SJSA1 (cell line): ENCODE measurements at regions not wholly inside any gene's neighbourhood (a gene's known extent, or its start where the extent isn't known, plus 50 kb on each side); places are given as distances from the start of the nearest gene placed in this dataset.
"Not testable (repeated sequence)": the region's sequence is repeated elsewhere in the genome, so short reads cannot be mapped to it uniquely, and the experiment has no call there.

Source experiments
- DNase-seq, 2 experiments: peaks; one replicate each; pipeline ENCODE4 v3.0.0-alpha.2; 2015 to 2020; ENCODE audit warnings: low spot score in 2 of 2, low read depth in 1 of 2
- H3K27ac ChIP-seq: fragments of 250-450 bp; sonication (Bioruptor Pico); 2 replicates; pipeline ENCODE4 v1.5.1; 2020; ENCODE audit warnings: mild to moderate bottlenecking, moderate library complexity
- H3K27me3 ChIP-seq: fragments of 250-450 bp; sonication (Bioruptor Pico); replicated peaks from 2 replicates; pipeline ENCODE4 v1.5.1; 2020; ENCODE audit warnings: mild to moderate bottlenecking, moderate library complexity
- H3K36me3 ChIP-seq: fragments of 250-450 bp; sonication (Bioruptor Pico); 2 replicates; pipeline ENCODE4 v1.5.1; 2020; ENCODE audit warnings: mild to moderate bottlenecking
- H3K4me1 ChIP-seq: fragments of 250-450 bp; sonication (Bioruptor Pico); replicated peaks from 2 replicates; pipeline ENCODE4 v1.6.1; 2021; ENCODE audit warnings: mild to moderate bottlenecking
- H3K4me3 ChIP-seq: fragments of 250-450 bp; sonication (Bioruptor Pico); 2 replicates; pipeline ENCODE4 v1.5.1; 2020; ENCODE audit warnings: mild to moderate bottlenecking
- H3K9me3 ChIP-seq: fragments of 250-450 bp; sonication (Bioruptor Pico); replicated peaks from 2 replicates; pipeline ENCODE4 v1.5.1; 2020; ENCODE audit warnings: mild to moderate bottlenecking

DNA sequence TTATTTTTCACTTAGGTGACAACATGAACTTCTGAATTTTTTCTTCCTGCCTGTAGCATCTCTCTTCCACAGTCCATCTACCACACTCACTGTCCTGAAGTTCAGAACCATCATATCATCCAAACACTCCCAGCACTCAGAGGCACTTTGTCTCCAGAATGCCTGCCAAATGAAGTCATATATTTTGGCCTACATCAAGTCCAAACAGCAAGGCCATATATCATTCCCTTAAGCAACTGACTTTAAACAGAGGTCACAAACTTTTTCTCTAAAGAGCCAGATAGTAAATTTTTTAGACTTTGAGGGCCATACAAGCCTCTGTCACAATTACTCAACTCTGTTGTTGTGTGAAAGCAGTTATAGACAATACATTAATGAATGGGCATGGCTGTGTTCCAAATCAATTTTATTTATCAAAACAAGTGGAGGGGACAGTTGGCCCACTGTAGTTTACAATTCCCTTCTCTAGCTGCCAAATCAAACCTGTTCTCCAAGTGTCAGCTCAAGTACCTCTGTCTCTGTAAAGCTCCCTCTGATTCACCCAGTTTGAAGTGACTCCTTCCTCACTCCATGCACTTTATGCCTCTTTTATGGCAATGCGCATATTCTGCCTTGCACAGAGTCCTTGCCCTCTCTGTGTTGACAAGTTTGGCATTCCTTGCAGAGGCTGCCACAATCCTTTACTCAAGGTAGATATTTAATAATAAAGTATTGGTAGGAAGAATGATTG lies 305.7 kb downstream of the FZD1 start:
- DNase-seq = no peak
- Histone ChIP-seq H3K36me3 (no peaks in the 10 kb centered on the region), H3K27me3 (no peaks in the 10 kb centered on the region), H3K4me1 (peaks cover 20% of the 10 kb centered on the region), H3K27ac (no peak overlapping the region), H3K9me3 (no peaks in the 10 kb centered on the region), H3K4me3 (no peak overlapping the region)

DNA sequence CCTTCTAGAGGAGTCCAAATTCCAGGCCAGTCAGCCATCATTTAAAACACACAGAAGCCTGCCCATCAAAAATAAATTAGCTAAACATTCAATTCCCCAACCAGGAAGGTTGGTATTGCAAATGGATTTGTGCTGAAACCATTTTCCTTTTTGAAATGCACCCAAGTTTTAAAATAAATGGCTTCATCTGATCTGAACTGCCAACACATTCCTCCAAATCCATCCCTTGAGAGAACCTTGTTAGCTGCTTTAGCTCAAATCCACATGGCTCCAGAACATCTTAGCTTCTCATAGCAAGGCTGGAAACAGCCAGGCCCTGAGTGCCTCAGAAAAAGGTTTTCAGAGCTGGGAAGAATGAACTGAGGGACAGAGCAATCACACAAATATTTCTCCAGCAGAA lies 306.3 kb downstream of the FZD1 start:
- Histone ChIP-seq H3K4me3 (no peak overlapping the region), H3K4me1 (peaks cover 15% of the 10 kb centered on the region), H3K9me3 (no peaks in the 10 kb centered on the region), H3K27me3 (no peaks in the 10 kb centered on the region), H3K27ac (no peak overlapping the region), H3K36me3 (no peaks in the 10 kb centered on the region)
- DNase-seq = no peak

- Histone ChIP-seq H3K27ac (no peak overlapping the region), H3K4me1 (peaks cover 4% of the 10 kb centered on the region), H3K27me3 (no peaks in the 10 kb centered on the region), H3K36me3 (no peaks in the 10 kb centered on the region), H3K4me3 (no peak overlapping the region), H3K9me3 (no peaks in the 10 kb centered on the region)
- no peak for DNase-seq
Observed at GRCh38 chr7:91571601-91572000, 307.4 kb downstream of the FZD1 start.

- H3K27ac ChIP-seq = no peak overlapping the region
- H3K36me3 ChIP-seq = no peaks in the 10 kb centered on the region
- no peak for DNase-seq
- no peaks in the 10 kb centered on the region for H3K27me3 ChIP-seq
- H3K4me1 ChIP-seq = no peaks in the 10 kb centered on the region
- no peaks in the 10 kb centered on the region for H3K9me3 ChIP-seq
- no peak overlapping the region for H3K4me3 ChIP-seq
Observed at GRCh38 chr7:91573405-91573804, 307.1 kb downstream of the MTERF1 start.

GRCh38 chr7:91576459-91576858 lies 304.0 kb downstream of the MTERF1 start:
- H3K36me3 ChIP-seq, H3K4me1 ChIP-seq, H3K9me3 ChIP-seq, H3K4me3 ChIP-seq, H3K27ac ChIP-seq, H3K27me3 ChIP-seq, DNase-seq: not testable (repeated sequence)

DNA sequence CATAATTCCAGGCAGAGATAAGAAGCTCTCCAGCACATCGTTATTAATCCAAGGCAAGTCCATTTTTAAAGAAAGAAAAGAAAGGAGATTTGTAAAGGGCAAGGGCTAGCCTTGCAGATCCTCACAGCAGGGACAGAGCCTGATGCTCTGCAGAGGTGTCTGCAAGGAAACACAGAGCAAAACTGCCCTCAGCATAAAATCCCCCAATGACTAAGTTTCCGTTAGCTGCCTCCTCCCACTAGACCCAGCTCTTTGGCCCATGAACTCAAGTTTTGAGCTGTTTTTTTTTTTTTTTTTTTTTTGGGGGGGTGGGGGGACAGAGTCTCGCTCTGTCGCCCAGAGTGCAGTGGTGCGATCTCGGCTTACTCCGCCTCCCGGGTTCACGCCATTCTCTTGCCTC lies 300.7 kb downstream of the MTERF1 start:
- H3K27ac ChIP-seq = no peak overlapping the region
- H3K9me3 ChIP-seq = no peaks in the 10 kb centered on the region
- no peaks in the 10 kb centered on the region for H3K36me3 ChIP-seq
- H3K4me1 ChIP-seq = no peaks in the 10 kb centered on the region
- H3K27me3 ChIP-seq = no peaks in the 10 kb centered on the region
- no peak for DNase-seq
- H3K4me3 ChIP-seq = no peak overlapping the region

DNA sequence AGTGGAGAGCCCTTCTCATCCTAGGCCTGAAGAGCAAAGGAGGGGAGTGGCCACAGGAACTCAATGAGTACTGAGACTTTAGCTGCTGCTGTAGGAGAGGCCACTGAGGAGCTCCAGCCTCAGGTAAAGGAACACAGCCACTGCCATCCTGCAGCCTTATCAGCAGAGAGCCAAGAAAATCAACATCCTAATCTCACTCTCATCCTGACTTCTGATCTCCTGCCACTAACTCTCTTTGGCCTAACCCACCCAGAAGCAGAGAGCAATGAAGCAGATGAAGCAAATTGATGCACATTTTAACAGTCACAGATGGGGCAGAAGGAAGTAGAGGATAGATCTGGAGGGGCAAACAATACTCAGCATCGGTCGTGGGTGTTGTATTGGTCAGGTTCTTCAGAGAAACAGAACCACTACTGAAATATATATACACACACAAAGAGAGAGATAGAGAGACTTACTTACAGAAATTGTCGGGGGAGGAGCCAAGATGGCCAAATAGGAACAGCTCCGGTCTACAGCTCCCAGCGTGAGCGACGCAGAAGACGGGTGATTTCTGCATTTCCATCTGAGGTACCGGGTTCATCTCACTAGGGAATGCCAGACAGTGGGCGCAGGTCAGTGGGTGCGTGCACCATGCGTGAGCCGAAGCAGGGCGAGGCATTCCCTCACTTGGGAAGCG lies 297.6 kb downstream of the MTERF1 start:
- Histone ChIP-seq H3K36me3 (no peaks in the 10 kb centered on the region), H3K4me3 (no peak overlapping the region), H3K27me3 (no peaks in the 10 kb centered on the region), H3K9me3 (no peaks in the 10 kb centered on the region), H3K27ac (no peak overlapping the region), H3K4me1 (no peaks in the 10 kb centered on the region)
- no peak for DNase-seq

- no peak for DNase-seq
- Histone ChIP-seq H3K4me3 (no peak overlapping the region), H3K4me1 (no peaks in the 10 kb centered on the region), H3K9me3 (no peaks in the 10 kb centered on the region), H3K27ac (no peak overlapping the region), H3K36me3 (no peaks in the 10 kb centered on the region), H3K27me3 (no peaks in the 10 kb centered on the region)
Observed at GRCh38 chr7:91596287-91596686, 284.2 kb downstream of the MTERF1 start.

- no peaks in the 10 kb centered on the region for H3K27me3 ChIP-seq
- H3K27ac ChIP-seq = no peak overlapping the region
- no peaks in the 10 kb centered on the region for H3K4me1 ChIP-seq
- H3K4me3 ChIP-seq = no peak overlapping the region
- no peak for DNase-seq
- H3K9me3 ChIP-seq = no peaks in the 10 kb centered on the region
- H3K36me3 ChIP-seq = no peaks in the 10 kb centered on the region
Observed at GRCh38 chr7:91598791-91599190, 281.7 kb downstream of the MTERF1 start.

- no peaks in the 10 kb centered on the region for H3K36me3 ChIP-seq
- H3K9me3 ChIP-seq = no peaks in the 10 kb centered on the region
- H3K27me3 ChIP-seq = no peaks in the 10 kb centered on the region
- no peak for DNase-seq
- H3K4me3 ChIP-seq = no peak overlapping the region
- H3K4me1 ChIP-seq = no peaks in the 10 kb centered on the region
- no peak overlapping the region for H3K27ac ChIP-seq
Observed at GRCh38 chr7:91600112-91600511, 280.4 kb downstream of the MTERF1 start.

- Histone ChIP-seq H3K4me1 (no peaks in the 10 kb centered on the region), H3K27ac (no peak overlapping the region), H3K36me3 (no peaks in the 10 kb centered on the region), H3K4me3 (no peak overlapping the region), H3K27me3 (no peaks in the 10 kb centered on the region), H3K9me3 (no peaks in the 10 kb centered on the region)
- no peak for DNase-seq
Observed at GRCh38 chr7:91603707-91604106, 276.8 kb downstream of the MTERF1 start.

DNA sequence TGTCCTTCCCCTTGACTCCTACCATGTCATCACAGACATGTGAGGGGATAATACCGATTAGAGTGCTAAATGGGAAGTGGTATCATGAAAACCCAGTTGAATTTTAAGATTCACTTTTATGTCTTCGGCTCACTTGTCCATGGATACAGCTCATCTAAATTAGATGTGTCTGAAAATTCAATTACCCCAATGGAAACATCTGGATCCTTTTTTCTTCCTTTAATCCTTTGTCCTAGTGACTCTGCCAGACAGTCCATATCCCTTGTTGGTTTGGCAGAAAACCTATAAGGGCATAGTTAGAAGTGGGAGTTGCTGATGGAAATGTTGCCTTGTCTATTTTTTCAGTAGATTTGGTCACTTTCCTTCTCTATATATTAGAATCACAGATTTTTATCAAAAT lies 271.9 kb downstream of the MTERF1 start:
- Histone ChIP-seq H3K36me3 (no peaks in the 10 kb centered on the region), H3K4me1 (no peaks in the 10 kb centered on the region), H3K27me3 (no peaks in the 10 kb centered on the region; the same call in 1 of the 2 replicates), H3K4me3 (no peak overlapping the region), H3K27ac (no peak overlapping the region), H3K9me3 (no peaks in the 10 kb centered on the region)
- no peak for DNase-seq

DNA sequence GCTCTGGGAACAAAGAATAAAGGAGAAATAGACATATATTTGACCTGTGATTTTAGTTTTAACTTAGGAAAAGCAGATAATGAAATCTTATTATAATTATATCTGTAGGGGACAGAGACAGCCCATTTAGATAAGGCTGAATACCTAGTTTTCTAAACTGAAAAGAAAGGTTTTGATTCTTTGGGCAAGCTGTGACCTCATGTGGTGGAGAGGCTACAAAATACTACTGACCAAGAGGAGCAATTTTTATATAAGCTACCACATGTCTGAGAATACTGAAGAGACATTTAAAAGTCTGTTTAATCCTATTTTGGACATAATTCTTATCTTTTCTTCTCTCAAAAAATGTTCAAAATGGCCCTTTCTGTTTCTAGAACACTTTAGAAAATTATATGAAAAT lies 271.0 kb downstream of the MTERF1 start:
- no peaks in the 10 kb centered on the region for H3K36me3 ChIP-seq
- H3K4me1 ChIP-seq = no peaks in the 10 kb centered on the region
- no peaks in the 10 kb centered on the region for H3K9me3 ChIP-seq
- no peaks in the 10 kb centered on the region; the same call in 1 of the 2 replicates for H3K27me3 ChIP-seq
- H3K4me3 ChIP-seq = no peak overlapping the region
- H3K27ac ChIP-seq = no peak overlapping the region
- no peak for DNase-seq

DNA sequence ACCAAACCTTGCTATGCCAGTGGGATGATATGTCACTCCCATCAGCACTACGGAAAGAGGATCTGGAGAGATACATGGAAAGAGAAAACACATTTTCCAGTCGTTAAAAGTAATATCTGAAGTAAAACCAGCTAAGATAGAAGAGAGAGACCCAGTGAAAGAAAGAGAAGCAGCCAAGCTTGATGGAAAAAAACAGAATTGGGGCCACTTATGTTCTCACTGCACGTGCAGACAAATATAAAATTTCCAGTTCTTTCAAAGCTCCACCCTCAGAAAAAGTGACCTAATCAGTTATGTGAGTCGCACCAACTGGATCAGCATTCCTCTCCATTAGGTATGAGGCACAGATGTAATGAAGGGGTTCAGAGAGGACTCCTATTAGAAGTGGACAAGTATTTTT lies 266.1 kb downstream of the MTERF1 start:
- no peaks in the 10 kb centered on the region for H3K9me3 ChIP-seq
- no peaks in the 10 kb centered on the region; the same call in 1 of the 2 replicates for H3K27me3 ChIP-seq
- no peaks in the 10 kb centered on the region for H3K36me3 ChIP-seq
- H3K4me3 ChIP-seq = no peak overlapping the region
- H3K27ac ChIP-seq = no peak overlapping the region
- H3K4me1 ChIP-seq = no peaks in the 10 kb centered on the region
- DNase-seq = no peak
